K562 (cell line): ENCODE measurements at regions not wholly inside any gene's neighbourhood (a gene's known extent, or its start where the extent isn't known, plus 50 kb on each side); places are given as distances from the start of the nearest gene placed in this dataset.

ENCODE experiments used
- ATF3 ChIP-seq, 2 experiments: fragments of 450-650 bp in 1 of 2; sonication (generic) in 1 of 2; formaldehyde crosslinking in 1 of 2; IDR thresholded peaks in 1 of 2; conservative IDR thresholded peaks in 1 of 2; 2 replicates each; pipeline versions ENCODE4 v1.6.1 to v1.8.1; 2016 to 2023; ENCODE audit warnings: mild to moderate bottlenecking in 2 of 2, moderate library complexity in 2 of 2, inconsistent platforms in 1 of 2, missing genetic modification reagents in 1 of 2
- CBX2 ChIP-seq: fragments of 200-600 bp; sonication (generic); IDR thresholded peaks from one replicate; pipeline ENCODE4 v1.6.1; 2012; ENCODE audit warnings: mild to moderate bottlenecking, low read length, inconsistent platforms; ENCODE audit not compliant: insufficient read depth, poor library complexity, severe bottlenecking
- EZH2 ChIP-seq: IDR thresholded peaks from 2 replicates; pipeline ENCODE4 v1.6.1; 2012; ENCODE audit warnings: low read depth, mild to moderate bottlenecking, inconsistent platforms, low read length, borderline replicate concordance
- FOSL1 ChIP-seq: fragments of 200-800 bp; sonication (Bioruptor generic); conservative IDR thresholded peaks from 2 replicates; pipeline ENCODE4 v1.6.1; 2016; ENCODE audit warnings: missing genetic modification characterization, missing compliant biosample characterization
- TCF7 ChIP-seq: sonication (generic); IDR thresholded peaks from 2 replicates; pipeline ENCODE4 v1.6.1; 2016; ENCODE audit warnings: antibody characterized with exemption, borderline replicate concordance
- ZNF785 ChIP-seq: fragments of 250-450 bp; sonication (Bioruptor Pico); IDR thresholded peaks from 2 replicates; pipeline ENCODE4 v1.4.0; 2020; ENCODE audit warnings: mild to moderate bottlenecking

DNA sequence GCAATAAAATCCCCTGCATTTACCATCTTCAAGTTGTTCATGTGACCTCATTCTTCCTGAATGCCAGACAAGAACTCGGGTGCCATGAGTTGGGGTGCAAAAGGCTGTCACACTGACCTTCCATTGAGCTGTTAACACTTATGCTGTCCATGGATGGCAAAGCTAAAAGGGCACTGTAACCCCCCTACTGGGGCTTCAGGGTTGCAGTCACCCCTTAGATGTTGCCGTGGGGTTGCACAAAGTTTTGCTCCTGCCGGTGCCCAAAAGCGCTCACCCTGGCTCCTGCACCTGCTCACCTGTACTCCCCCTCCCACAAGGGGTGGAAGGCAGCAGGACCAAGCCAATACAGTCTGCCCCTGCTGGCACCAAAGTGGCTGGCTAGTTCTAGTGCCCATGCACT is 208.2 kb downstream of the RHOU start:
- no peak for TF ChIP-seq ZNF785 (CRISPR knock-in tag)
- no peak for TF ChIP-seq ATF3 (IDR thresholded peaks at IDR 0.05)
- no peak for TF ChIP-seq ATF3 (CRISPR knock-in tag; conservative IDR thresholded peaks at IDR 0.05)
- TF ChIP-seq EZH2, result no peak
- TF ChIP-seq CBX2, result no peak
- no peak for TF ChIP-seq TCF7
- no peak for TF ChIP-seq FOSL1
